ENCODE measurements at regions not wholly inside any gene's neighbourhood (a gene's known extent, or its start where the extent isn't known, plus 50 kb on each side); places are given as distances from the start of the nearest gene placed in this dataset.

- TF ChIP-seq CTCF (IDR thresholded peaks at IDR 0.05), result no peak
- TF ChIP-seq ZFX (IDR thresholded peaks at IDR 0.05; ENCODE audit: borderline replicate concordance), result no peak
Observed at GRCh38 chr7:98761225-98761624, 108.6 kb downstream of the TMEM130 start.
